GM12874 (cell line): ENCODE measurements at regions not wholly inside any gene's neighbourhood (a gene's known extent, or its start where the extent isn't known, plus 50 kb on each side); places are given as distances from the start of the nearest gene placed in this dataset.

Experiments
- CTCF ChIP-seq: IDR thresholded peaks from 2 replicates; pipeline ENCODE4 v1.5.1; 2011; ENCODE audit warnings: low read depth, mild to moderate bottlenecking, control low read depth, low read length, moderate library complexity; ENCODE audit not compliant: insufficient read depth

DNA sequence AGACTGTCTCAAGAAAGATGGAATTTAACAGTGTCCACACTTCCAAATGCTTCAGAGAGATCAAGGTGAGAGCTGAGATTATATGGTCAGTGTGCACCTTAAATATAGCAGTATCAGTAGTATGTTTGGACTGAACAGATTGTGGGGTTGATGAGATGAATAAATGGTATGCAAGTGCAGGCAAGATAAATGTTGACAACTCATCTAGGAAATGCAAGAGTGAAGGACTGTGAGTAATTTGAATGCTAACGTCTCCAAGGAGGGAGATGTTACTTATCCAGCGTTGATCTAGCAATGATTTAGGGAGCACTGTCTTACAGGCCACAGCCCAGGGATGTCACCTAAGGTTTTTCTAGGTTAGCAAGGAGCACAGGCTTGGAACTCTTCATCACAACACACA, 170.7 kb upstream of the GALNT2 start:
- TF ChIP-seq CTCF: no peak

DNA sequence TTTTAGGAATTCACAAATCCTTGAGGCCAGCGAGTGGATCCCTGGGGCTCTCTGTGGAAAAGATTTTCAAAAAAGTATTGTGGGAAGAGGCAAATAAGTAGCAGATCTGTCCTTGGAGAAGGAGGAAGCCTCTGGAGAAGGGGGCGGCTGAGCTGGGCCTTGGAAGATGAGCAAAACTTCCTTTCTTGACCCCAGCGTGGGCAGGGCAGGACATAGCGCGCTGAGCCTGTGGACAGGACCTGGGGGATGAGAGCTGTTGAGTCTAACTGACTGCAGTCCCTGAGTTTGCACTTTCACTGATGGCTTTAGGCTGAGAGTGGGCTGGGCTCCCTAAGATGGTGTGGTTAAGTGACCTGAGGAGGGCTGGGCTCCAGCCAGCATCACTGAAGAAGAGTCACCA, 170.2 kb upstream of the GALNT2 start:
- TF ChIP-seq CTCF: no peak

DNA sequence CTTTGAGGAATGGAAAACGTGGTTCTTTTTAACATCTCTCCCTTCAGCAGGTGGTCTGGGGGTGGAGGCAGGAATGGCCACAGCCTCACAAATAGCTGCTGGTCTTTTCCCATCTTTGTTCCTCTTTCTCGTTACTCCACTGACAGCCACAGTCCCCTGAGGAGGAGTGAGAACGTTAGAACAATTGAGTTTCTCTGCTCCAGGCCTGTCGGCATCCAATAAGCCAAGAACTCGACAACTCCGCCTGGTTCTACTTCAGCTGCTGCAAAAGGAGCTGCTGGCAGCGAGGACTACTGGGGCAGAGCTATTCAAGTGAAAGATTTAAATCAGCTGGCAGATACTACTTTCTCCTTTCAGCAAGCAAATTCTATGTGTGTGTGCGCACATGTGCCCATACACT, 169.5 kb upstream of the GALNT2 start:
- TF ChIP-seq CTCF: no peak

GRCh38 chr1:229900220-229900619, 166.8 kb upstream of the GALNT2 start:
- no peak for TF ChIP-seq CTCF

GRCh38 chr1:229905031-229905545, 161.9 kb upstream of the GALNT2 start:
- TF ChIP-seq CTCF: no peak

DNA sequence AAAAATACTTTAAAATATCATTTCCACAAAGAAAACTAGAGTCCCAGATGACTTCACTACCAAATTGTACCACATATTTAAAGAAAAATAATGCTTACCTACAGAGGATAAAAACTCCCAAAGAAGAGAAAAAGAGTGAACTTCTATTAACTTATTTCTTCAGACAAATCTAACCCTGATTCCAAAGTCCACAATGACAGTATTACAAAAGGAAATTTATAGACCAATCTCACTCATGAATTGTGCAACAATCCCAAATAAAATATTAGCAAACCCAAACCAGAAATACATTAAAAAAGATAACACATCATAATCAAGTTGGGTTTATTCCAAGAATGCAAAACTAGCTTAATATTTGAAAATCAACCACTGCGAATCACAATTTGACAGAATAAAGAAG, 161.4 kb upstream of the GALNT2 start:
- TF ChIP-seq CTCF: no peak

DNA sequence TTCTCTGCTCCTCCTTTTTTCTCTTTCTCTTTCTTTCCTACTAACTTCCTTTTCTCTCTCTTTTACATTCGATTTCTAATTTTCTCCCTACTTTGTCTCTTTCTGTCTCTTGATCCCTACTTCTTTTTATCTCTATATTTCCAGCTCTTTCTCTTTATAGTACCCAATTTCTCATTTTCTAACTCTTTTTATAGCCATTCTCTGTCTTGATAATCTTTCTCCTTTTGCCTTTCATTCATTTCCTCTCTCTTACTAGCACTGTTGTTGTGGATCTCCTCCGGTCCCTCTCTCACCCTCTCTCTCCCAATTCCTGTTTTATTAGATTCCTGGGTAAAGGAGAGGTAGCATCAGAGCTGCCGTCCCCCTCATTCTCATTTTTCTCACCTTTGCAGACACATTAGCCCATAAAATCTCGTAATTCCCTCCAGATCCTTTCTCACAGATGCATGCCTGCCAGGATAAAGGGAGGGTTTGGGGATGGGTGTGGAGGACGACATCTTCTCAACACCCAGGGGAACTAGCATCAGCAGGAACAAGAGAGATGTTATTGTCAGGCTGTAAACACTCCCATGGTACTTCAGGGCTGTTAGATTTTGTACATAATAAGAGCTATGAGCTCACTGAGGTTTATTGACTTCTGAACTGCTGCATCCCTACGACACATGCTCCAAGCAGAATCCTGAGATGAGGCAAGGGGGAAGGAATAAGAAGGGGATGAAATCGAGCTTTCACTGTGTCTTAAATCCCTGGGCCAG, 159.0 kb upstream of the GALNT2 start:
- TF ChIP-seq CTCF: no peak

DNA sequence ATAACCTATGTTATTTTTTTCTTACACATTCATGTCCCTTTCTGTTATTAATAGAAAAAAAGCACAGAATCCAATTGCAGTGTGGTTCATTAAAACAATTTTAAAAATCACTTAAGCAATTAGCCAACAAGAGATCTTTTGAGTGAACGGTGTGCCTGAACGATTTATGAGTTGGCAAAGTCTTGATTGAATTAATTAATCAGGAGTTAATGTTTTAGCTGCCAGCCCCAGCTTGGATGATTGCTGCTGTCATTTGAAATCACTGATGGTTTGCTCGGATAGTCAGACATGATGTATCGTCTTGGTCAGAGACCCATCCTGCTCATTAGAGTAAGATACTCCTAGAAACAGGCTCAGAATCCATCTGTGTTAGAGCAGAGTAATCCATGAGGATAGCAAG, 158.3 kb upstream of the GALNT2 start:
- TF ChIP-seq CTCF: no peak
